HEK293 (cell line): ENCODE measurements at regions not wholly inside any gene's neighbourhood (a gene's known extent, or its start where the extent isn't known, plus 50 kb on each side); places are given as distances from the start of the nearest gene placed in this dataset.

ENCODE experiments used
- CTCF ChIP-seq: fragments of 450-650 bp; formaldehyde crosslinking; IDR thresholded peaks from 2 replicates; pipeline ENCODE4 v1.5.1; 2016; ENCODE audit warnings: missing biosample characterization, missing genetic modification characterization
- YY1 ChIP-seq: fragments of 450-650 bp; formaldehyde crosslinking; IDR thresholded peaks from 2 replicates; pipeline ENCODE4 v1.5.1; 2018; ENCODE audit warnings: missing biosample characterization, missing genetic modification characterization
- ZBTB7A ChIP-seq: fragments of 450-650 bp; formaldehyde crosslinking; IDR thresholded peaks from 2 replicates; pipeline ENCODE4 v1.5.1; 2016; ENCODE audit warnings: low read depth, missing biosample characterization, missing genetic modification characterization
- ZIC2 ChIP-seq: fragments of 450-650 bp; formaldehyde crosslinking; IDR thresholded peaks from 2 replicates; pipeline ENCODE4 v1.5.1; 2016; ENCODE audit warnings: missing biosample characterization, missing genetic modification characterization
- ZNF610 ChIP-seq: fragments of 450-650 bp; formaldehyde crosslinking; IDR thresholded peaks from 2 replicates; pipeline ENCODE4 v1.5.1; 2016; ENCODE audit warnings: missing biosample characterization, missing genetic modification characterization, borderline replicate concordance
- TF ChIP-seq, protein P1 (sequence below): fragments of 450-650 bp; formaldehyde crosslinking; IDR thresholded peaks from 2 replicates; pipeline ENCODE4 v1.5.1; 2016; ENCODE audit warnings: missing biosample characterization, missing genetic modification characterization, borderline replicate concordance

- TF ChIP-seq YY1 (tag by site-specific recombination) (no peak), CTCF (no peak), ZIC2 (no peak), ZNF610 (no peak), ZBTB7A (tag by site-specific recombination) (no peak)
- TF ChIP-seq, protein P1, sequence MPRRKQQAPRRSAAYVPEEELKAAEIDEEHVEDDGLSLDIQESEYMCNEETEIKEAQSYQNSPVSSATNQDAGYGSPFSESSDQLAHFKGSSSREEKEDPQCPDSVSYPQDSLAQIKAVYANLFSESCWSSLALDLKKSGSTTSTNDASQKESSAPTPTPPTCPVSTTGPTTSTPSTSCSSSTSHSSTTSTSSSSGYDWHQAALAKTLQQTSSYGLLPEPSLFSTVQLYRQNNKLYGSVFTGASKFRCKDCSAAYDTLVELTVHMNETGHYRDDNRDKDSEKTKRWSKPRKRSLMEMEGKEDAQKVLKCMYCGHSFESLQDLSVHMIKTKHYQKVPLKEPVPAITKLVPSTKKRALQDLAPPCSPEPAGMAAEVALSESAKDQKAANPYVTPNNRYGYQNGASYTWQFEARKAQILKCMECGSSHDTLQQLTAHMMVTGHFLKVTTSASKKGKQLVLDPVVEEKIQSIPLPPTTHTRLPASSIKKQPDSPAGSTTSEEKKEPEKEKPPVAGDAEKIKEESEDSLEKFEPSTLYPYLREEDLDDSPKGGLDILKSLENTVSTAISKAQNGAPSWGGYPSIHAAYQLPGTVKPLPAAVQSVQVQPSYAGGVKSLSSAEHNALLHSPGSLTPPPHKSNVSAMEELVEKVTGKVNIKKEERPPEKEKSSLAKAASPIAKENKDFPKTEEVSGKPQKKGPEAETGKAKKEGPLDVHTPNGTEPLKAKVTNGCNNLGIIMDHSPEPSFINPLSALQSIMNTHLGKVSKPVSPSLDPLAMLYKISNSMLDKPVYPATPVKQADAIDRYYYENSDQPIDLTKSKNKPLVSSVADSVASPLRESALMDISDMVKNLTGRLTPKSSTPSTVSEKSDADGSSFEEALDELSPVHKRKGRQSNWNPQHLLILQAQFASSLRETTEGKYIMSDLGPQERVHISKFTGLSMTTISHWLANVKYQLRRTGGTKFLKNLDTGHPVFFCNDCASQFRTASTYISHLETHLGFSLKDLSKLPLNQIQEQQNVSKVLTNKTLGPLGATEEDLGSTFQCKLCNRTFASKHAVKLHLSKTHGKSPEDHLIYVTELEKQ, result no peak
Measured at GRCh38 chr1:14109276-14109635, 409.3 kb downstream of the PRDM2 start.
